ENCODE measurements at regions not wholly inside any gene's neighbourhood (a gene's known extent, or its start where the extent isn't known, plus 50 kb on each side); places are given as distances from the start of the nearest gene placed in this dataset.

- TF ChIP-seq EZH2 (IDR thresholded peaks at IDR 0.05; ENCODE audit: borderline replicate concordance, low read depth, low read length, severe bottlenecking) = no peak
- no peak for TF ChIP-seq CTCF (IDR thresholded peaks at IDR 0.05; ENCODE audit: borderline replicate concordance, extremely low read depth, low read length, poor library complexity, severe bottlenecking)
- H3K9ac ChIP-seq (ENCODE audit: low read depth, low read length) = no peak overlapping the region
- no peaks in the 10 kb centered on the region for H3K36me3 ChIP-seq (ENCODE audit: insufficient read depth, low read length)
- H3K27me3 ChIP-seq (ENCODE audit: insufficient read depth, low read length, poor library complexity) = no peaks in the 10 kb centered on the region
- H4K20me1 ChIP-seq (ENCODE audit: insufficient read depth, low read length) = no peaks in the 10 kb centered on the region
- ATAC-seq (ENCODE audit: insufficient read depth, low read depth) (no peak), DNase-seq (no peak)
- H3K27ac ChIP-seq (ENCODE audit: low read length) = no peak overlapping the region
- H3K79me2 ChIP-seq (ENCODE audit: insufficient read depth, low read length) = no peaks in the 10 kb centered on the region
- H3K4me2 ChIP-seq (ENCODE audit: insufficient read depth, low read length) = no peak overlapping the region
- no peak overlapping the region for H3K4me3 ChIP-seq (ENCODE audit: low read depth in 1 of 2, low read length in 2 of 2)
- no peaks in the 10 kb centered on the region for H3K4me1 ChIP-seq (ENCODE audit: insufficient read depth, low read length)
- no peak overlapping the region for H2AFZ ChIP-seq (ENCODE audit: low read depth, low read length)
- H3K9me3 ChIP-seq (ENCODE audit: insufficient read depth, low read length, severe bottlenecking) = no peaks in the 10 kb centered on the region
Observed at GRCh38 chr5:29051509-29051908, 2013.1 kb upstream of the CDH9 start.

- Histone ChIP-seq H3K4me2 (ENCODE audit: insufficient read depth, low read length) (no peak overlapping the region), H3K9me3 (ENCODE audit: insufficient read depth, low read length, severe bottlenecking) (no peaks in the 10 kb centered on the region), H3K79me2 (ENCODE audit: insufficient read depth, low read length) (no peaks in the 10 kb centered on the region), H3K4me1 (ENCODE audit: insufficient read depth, low read length) (no peaks in the 10 kb centered on the region), H3K27me3 (ENCODE audit: insufficient read depth, low read length, poor library complexity) (no peaks in the 10 kb centered on the region), H2AFZ (ENCODE audit: low read depth, low read length) (no peak overlapping the region), H3K27ac (ENCODE audit: low read length) (no peak overlapping the region), H4K20me1 (ENCODE audit: insufficient read depth, low read length) (no peaks in the 10 kb centered on the region), H3K36me3 (ENCODE audit: insufficient read depth, low read length) (no peaks in the 10 kb centered on the region), H3K9ac (ENCODE audit: low read depth, low read length) (no peak overlapping the region), H3K4me3 (ENCODE audit: low read depth in 1 of 2, low read length in 2 of 2) (no peak overlapping the region)
- DNase-seq = no peak
- TF ChIP-seq CTCF (IDR thresholded peaks at IDR 0.05; ENCODE audit: borderline replicate concordance, extremely low read depth, low read length, poor library complexity, severe bottlenecking) (no peak), EZH2 (IDR thresholded peaks at IDR 0.05; ENCODE audit: borderline replicate concordance, low read depth, low read length, severe bottlenecking) (no peak)
- no peak for ATAC-seq (ENCODE audit: insufficient read depth, low read depth)
Observed at GRCh38 chr5:29042152-29042551, 2003.8 kb upstream of the CDH9 start.

- Histone ChIP-seq H3K4me3 (ENCODE audit: low read depth in 1 of 2, low read length in 2 of 2) (no peak overlapping the region), H3K79me2 (ENCODE audit: insufficient read depth, low read length) (no peaks in the 10 kb centered on the region), H3K27me3 (ENCODE audit: insufficient read depth, low read length, poor library complexity) (no peaks in the 10 kb centered on the region), H3K9ac (ENCODE audit: low read depth, low read length) (no peak overlapping the region), H2AFZ (ENCODE audit: low read depth, low read length) (no peak overlapping the region), H4K20me1 (ENCODE audit: insufficient read depth, low read length) (no peaks in the 10 kb centered on the region), H3K27ac (ENCODE audit: low read length) (no peak overlapping the region), H3K4me2 (ENCODE audit: insufficient read depth, low read length) (no peak overlapping the region), H3K36me3 (ENCODE audit: insufficient read depth, low read length) (no peaks in the 10 kb centered on the region), H3K4me1 (ENCODE audit: insufficient read depth, low read length) (no peaks in the 10 kb centered on the region), H3K9me3 (ENCODE audit: insufficient read depth, low read length, severe bottlenecking) (no peaks in the 10 kb centered on the region)
- TF ChIP-seq CTCF (IDR thresholded peaks at IDR 0.05; ENCODE audit: borderline replicate concordance, extremely low read depth, low read length, poor library complexity, severe bottlenecking) = no peak
- no peak for TF ChIP-seq EZH2 (IDR thresholded peaks at IDR 0.05; ENCODE audit: borderline replicate concordance, low read depth, low read length, severe bottlenecking)
- ATAC-seq (ENCODE audit: insufficient read depth, low read depth) (no peak), DNase-seq (no peak)
Observed at GRCh38 chr5:29040404-29040803, 2002.0 kb upstream of the CDH9 start.

GRCh38 chr5:29039994-29040393, 2001.6 kb upstream of the CDH9 start:
- Histone ChIP-seq H3K4me2 (ENCODE audit: insufficient read depth, low read length) (no peak overlapping the region), H3K4me3 (ENCODE audit: low read depth in 1 of 2, low read length in 2 of 2) (no peak overlapping the region), H3K9me3 (ENCODE audit: insufficient read depth, low read length, severe bottlenecking) (no peaks in the 10 kb centered on the region), H3K36me3 (ENCODE audit: insufficient read depth, low read length) (no peaks in the 10 kb centered on the region), H2AFZ (ENCODE audit: low read depth, low read length) (no peak overlapping the region), H3K27ac (ENCODE audit: low read length) (no peak overlapping the region), H3K4me1 (ENCODE audit: insufficient read depth, low read length) (no peaks in the 10 kb centered on the region), H4K20me1 (ENCODE audit: insufficient read depth, low read length) (no peaks in the 10 kb centered on the region), H3K79me2 (ENCODE audit: insufficient read depth, low read length) (no peaks in the 10 kb centered on the region), H3K27me3 (ENCODE audit: insufficient read depth, low read length, poor library complexity) (no peaks in the 10 kb centered on the region), H3K9ac (ENCODE audit: low read depth, low read length) (no peak overlapping the region)
- no peak for DNase-seq
- no peak for ATAC-seq (ENCODE audit: insufficient read depth, low read depth)
- TF ChIP-seq CTCF (IDR thresholded peaks at IDR 0.05; ENCODE audit: borderline replicate concordance, extremely low read depth, low read length, poor library complexity, severe bottlenecking) = no peak
- TF ChIP-seq EZH2 (IDR thresholded peaks at IDR 0.05; ENCODE audit: borderline replicate concordance, low read depth, low read length, severe bottlenecking) = no peak

Data from DND-41 (cell line).